H1 (cell line): ENCODE measurements at regions not wholly inside any gene's neighbourhood (a gene's known extent, or its start where the extent isn't known, plus 50 kb on each side); places are given as distances from the start of the nearest gene placed in this dataset.

Experiments used
- CTCF ChIA-PET: fragments of 300-600 bp; sonication (Branson Sonifier 250); formaldehyde crosslinking; loops from one replicate; lab custom pipeline; 2021; ENCODE audit not compliant: partially characterized antibody; lab: Charles Lee
- POLR2A ChIA-PET: fragments of 300-600 bp; sonication (Branson Sonifier 250); formaldehyde crosslinking; loops from one replicate; lab custom pipeline; 2021; ENCODE audit warnings: inconsistent platforms; ENCODE audit not compliant: partially characterized antibody; lab: Charles Lee
- DNase-seq, 2 experiments: peaks; one replicate each; pipeline versions ENCODE4 v3.0.0 to v3.0.0-alpha.2; 2010 to 2022; ENCODE audit warnings: low spot score in 2 of 2, low read depth in 1 of 2, mixed read lengths in 1 of 2
- FAIRE-seq: peaks from 2 replicates; lab custom pipeline; 2011; peaks lifted over from hg19 to GRCh38; lab: Jason Lieb, UNC
- H2AFZ ChIP-seq: 2 replicates; pipeline ENCODE4 v1.8.1; 2012; ENCODE audit warnings: low read length, inconsistent platforms
- H2AK5ac ChIP-seq: 2 replicates; pipeline ENCODE4 v1.6.1; 2013; ENCODE audit warnings: low read depth, low read length
- H2BK120ac ChIP-seq: replicated peaks from 2 replicates; pipeline ENCODE3; 2013; ENCODE audit warnings: low read depth, low read length, inconsistent platforms
- H2BK12ac ChIP-seq: 2 replicates; pipeline ENCODE4 v1.6.1; 2013; ENCODE audit warnings: low read depth, low read length
- H2BK15ac ChIP-seq: 2 replicates; pipeline ENCODE4 v1.6.1; 2013; ENCODE audit warnings: low read length
- H2BK20ac ChIP-seq: 2 replicates; pipeline ENCODE4 v1.6.1; 2013; ENCODE audit warnings: low read length
- H2BK5ac ChIP-seq: 2 replicates; pipeline ENCODE4 v1.6.1; 2013; ENCODE audit warnings: low read depth, low read length
- H3K14ac ChIP-seq: 2 replicates; pipeline ENCODE4 v1.6.1; 2013; ENCODE audit warnings: inconsistent platforms; ENCODE audit not compliant: insufficient read length
- H3K18ac ChIP-seq: 2 replicates; pipeline ENCODE4 v1.6.1; 2013; ENCODE audit warnings: low read length; ENCODE audit errors: extremely low read depth
- H3K23ac ChIP-seq: 2 replicates; pipeline ENCODE4 v1.6.1; 2013; ENCODE audit warnings: inconsistent platforms; ENCODE audit not compliant: insufficient read length
- H3K23me2 ChIP-seq: 2 replicates; pipeline ENCODE4 v1.6.1; 2013; ENCODE audit warnings: low read depth, low read length
- H3K27ac ChIP-seq: 2 replicates; pipeline ENCODE4 v1.6.1; 2011; ENCODE audit warnings: low read depth, low read length, inconsistent platforms
- H3K27me3 ChIP-seq, 4 experiments: replicated peaks in 1 of 4; 1 replicate in 1 of 4; 2 replicates in 3 of 4; pipeline versions ENCODE4 v1.6.1 to v1.8.1; 2011 to 2013; ENCODE audit warnings: low read length in 3 of 4, mild to moderate bottlenecking in 3 of 4, inconsistent platforms in 2 of 4, mixed read lengths in 2 of 4, moderate library complexity in 1 of 4; ENCODE audit not compliant: control insufficient read depth in 3 of 4, insufficient read depth in 3 of 4; ENCODE audit errors: extremely low read depth in 1 of 4
- H3K36me3 ChIP-seq, 4 experiments: 2 replicates each; pipeline versions ENCODE4 v1.6.1 to v1.8.1; 2011 to 2013; ENCODE audit warnings: mild to moderate bottlenecking in 4 of 4, low read length in 3 of 4, moderate library complexity in 2 of 4, control low read depth in 1 of 4, inconsistent platforms in 1 of 4; ENCODE audit not compliant: insufficient read depth in 4 of 4, control insufficient read depth in 2 of 4
- H3K4ac ChIP-seq: replicated peaks from 2 replicates; pipeline ENCODE3; 2013; ENCODE audit warnings: low read length, low read depth, mixed read lengths, inconsistent platforms; ENCODE audit not compliant: insufficient read length
- H3K4me1 ChIP-seq, 4 experiments: replicated peaks in 1 of 4; 1 replicate in 1 of 4; 2 replicates in 3 of 4; pipeline versions ENCODE4 v1.6.1 to v1.8.1; 2011 to 2013; ENCODE audit warnings: low read length in 3 of 4, inconsistent platforms in 2 of 4, mixed read lengths in 1 of 4; ENCODE audit not compliant: insufficient read depth in 4 of 4, control insufficient read depth in 3 of 4
- H3K4me2 ChIP-seq, 2 experiments: 2 replicates each; pipeline versions ENCODE4 v1.6.1 to v1.8.1; 2011 to 2013; ENCODE audit warnings: low read depth in 2 of 2, low read length in 2 of 2, control low read depth in 1 of 2, inconsistent platforms in 1 of 2, mild to moderate bottlenecking in 1 of 2; ENCODE audit not compliant: insufficient read depth in 1 of 2
- H3K4me3 ChIP-seq, 4 experiments: fragments of 200-600, 300-600 bp in 1 of 4; sonication (generic), shearing (Covaris generic), sonication (Bioruptor Twin) in 1 of 4; 2 replicates each; pipeline versions ENCODE4 v1.5.1 to v1.8.1; 2011 to 2016; ENCODE audit warnings: low read length in 4 of 4, low read depth in 3 of 4, control low read depth in 2 of 4, inconsistent platforms in 2 of 4, mild to moderate bottlenecking in 2 of 4, mixed read lengths in 1 of 4, moderate library complexity in 1 of 4; ENCODE audit not compliant: insufficient read depth in 2 of 4; ENCODE audit errors: extremely low read depth in 1 of 4
- H3K56ac ChIP-seq: replicated peaks from 2 replicates; pipeline ENCODE3; 2013; ENCODE audit warnings: low read depth, mild to moderate bottlenecking, mixed read lengths, low read length, inconsistent platforms; ENCODE audit not compliant: insufficient read length
- H3K79me1 ChIP-seq: 2 replicates; pipeline ENCODE4 v1.6.1; 2013; ENCODE audit warnings: low read depth, low read length, control low read depth
- H3K79me2 ChIP-seq, 2 experiments: 2 replicates each; pipeline versions ENCODE4 v1.6.1 to v1.8.1; 2012 to 2013; ENCODE audit warnings: low read length in 2 of 2, mild to moderate bottlenecking in 2 of 2, inconsistent platforms in 1 of 2; ENCODE audit not compliant: insufficient read depth in 2 of 2, control insufficient read depth in 1 of 2
- H3K9ac ChIP-seq, 4 experiments: replicated peaks in 1 of 4; 1 replicate in 1 of 4; 2 replicates in 3 of 4; pipeline versions ENCODE4 v1.6.1 to v1.8.1; 2011 to 2013; ENCODE audit warnings: low read depth in 3 of 4, low read length in 3 of 4, control low read depth in 2 of 4, mild to moderate bottlenecking in 2 of 4, moderate library complexity in 2 of 4, inconsistent platforms in 1 of 4; ENCODE audit errors: extremely low read depth in 1 of 4
- H3K9me3 ChIP-seq, 2 experiments: 2 replicates each; pipeline versions ENCODE4 v1.6.1 to v1.8.1; 2012 to 2013; ENCODE audit warnings: mild to moderate bottlenecking in 2 of 2, moderate library complexity in 2 of 2, control low read depth in 1 of 2, inconsistent platforms in 1 of 2, low read depth in 1 of 2, low read length in 1 of 2, mixed read lengths in 1 of 2; ENCODE audit not compliant: insufficient read depth in 2 of 2
- H4K20me1 ChIP-seq, 2 experiments: replicated peaks in 1 of 2; 2 replicates each; pipeline versions ENCODE3 to v1.8.1; 2011 to 2013; ENCODE audit warnings: inconsistent platforms in 2 of 2, low read length in 2 of 2, mild to moderate bottlenecking in 1 of 2; ENCODE audit not compliant: insufficient read depth in 2 of 2, control insufficient read depth in 1 of 2
- H4K5ac ChIP-seq: 2 replicates; pipeline ENCODE4 v1.6.1; 2013; ENCODE audit warnings: low read length, low read depth, mixed read lengths, inconsistent platforms; ENCODE audit not compliant: insufficient read length
- H4K8ac ChIP-seq: 2 replicates; pipeline ENCODE4 v1.8.0; 2013; ENCODE audit warnings: mild to moderate bottlenecking, moderate library complexity, low read length, inconsistent platforms; ENCODE audit not compliant: insufficient read depth; ENCODE audit errors: extremely low read depth
- H4K91ac ChIP-seq: replicated peaks from 2 replicates; pipeline ENCODE3; 2013; ENCODE audit warnings: low read length, mixed read lengths, inconsistent platforms; ENCODE audit not compliant: insufficient read length
- CBX8 ChIP-seq: fragments of 300-800, 300-1000 bp; sonication (generic); IDR thresholded peaks from 2 replicates; pipeline ENCODE4 v1.7.1; 2016; ENCODE audit warnings: low read depth, low read length, borderline replicate concordance
- RBBP5 ChIP-seq: IDR thresholded peaks from 2 replicates; pipeline ENCODE4 v1.7.1; 2012; ENCODE audit warnings: low read depth, mild to moderate bottlenecking, inconsistent platforms, low read length, moderate library complexity, borderline replicate concordance
- SP1 ChIP-seq: IDR thresholded peaks from 2 replicates; pipeline ENCODE4 v1.6.1; 2011; ENCODE audit warnings: low read depth, low read length
- TCF12 ChIP-seq: IDR thresholded peaks from 2 replicates; pipeline ENCODE4 v1.6.1; 2011; ENCODE audit warnings: low read depth, mild to moderate bottlenecking, low read length
- ZNF274 ChIP-seq: IDR thresholded peaks from 2 replicates; pipeline ENCODE4 v1.7.0; 2012; ENCODE audit warnings: low read length, borderline replicate concordance; ENCODE audit errors: extremely low read depth

DNA sequence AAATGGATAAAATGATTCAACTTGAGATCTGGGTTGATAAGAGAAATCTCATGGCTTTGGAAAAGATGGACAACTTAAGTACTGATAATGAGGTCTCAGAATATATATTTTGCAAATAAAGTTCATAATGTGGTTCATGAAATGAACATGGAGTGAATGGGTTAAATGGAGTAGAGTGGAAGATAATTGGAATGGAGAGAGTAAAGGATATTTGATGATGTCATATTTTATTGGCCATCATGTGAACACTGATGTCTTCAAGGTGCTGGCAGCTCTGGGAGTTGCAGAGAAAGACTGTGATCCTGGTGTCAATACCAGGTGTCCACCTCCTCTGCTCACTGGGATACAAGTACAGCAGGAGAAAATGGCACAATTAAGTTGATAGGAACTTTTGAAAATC lies 133.9 kb upstream of the ZXDA start:
- Histone ChIP-seq H3K14ac (no peak overlapping the region), H3K4ac (no peak overlapping the region), H3K27me3 (no peaks in the 10 kb centered on the region), H2BK120ac (no peak overlapping the region), H3K79me1 (no peaks in the 10 kb centered on the region), H3K9ac (no peak overlapping the region), H3K4me2 (no peak overlapping the region), H3K18ac (no peak overlapping the region), H2BK5ac (no peak overlapping the region), H4K20me1 (no peaks in the 10 kb centered on the region), H2AK5ac (no peak overlapping the region), H3K56ac (no peak overlapping the region), H3K79me2 (no peaks in the 10 kb centered on the region), H2AFZ (no peak overlapping the region), H3K4me1 (no peaks in the 10 kb centered on the region), H3K23me2 (no peaks in the 10 kb centered on the region), H4K8ac (no peak overlapping the region), H3K4me3 (no peak overlapping the region), H4K5ac (no peak overlapping the region), H4K91ac (no peak overlapping the region), H3K27ac (no peak overlapping the region), H3K9me3 (peaks cover 22 to 45% of the 10 kb centered on the region in 2 experiments; a peak in 3 of 4 replicates), H3K23ac (no peak overlapping the region)
- DNase-seq: no peak
- ChIA-PET POLR2A (no interaction called here), CTCF (no interaction called here)
- TF ChIP-seq ZNF274: no peak
- TF ChIP-seq SP1: no peak
- TF ChIP-seq RBBP5: no peak
- no peak for TF ChIP-seq TCF12
- no peak for TF ChIP-seq CBX8
- TF ChIP-seq, all 59 proteins: peak for 0
- Histone ChIP-seq H2BK20ac (no peak overlapping the region), H2BK15ac (no peak overlapping the region), H2BK12ac (no peak overlapping the region), H3K36me3 (no peaks in the 10 kb centered on the region)
- FAIRE-seq: no peak
